ENCODE measurements at regions not wholly inside any gene's neighbourhood (a gene's known extent, or its start where the extent isn't known, plus 50 kb on each side); places are given as distances from the start of the nearest gene placed in this dataset.

DNA sequence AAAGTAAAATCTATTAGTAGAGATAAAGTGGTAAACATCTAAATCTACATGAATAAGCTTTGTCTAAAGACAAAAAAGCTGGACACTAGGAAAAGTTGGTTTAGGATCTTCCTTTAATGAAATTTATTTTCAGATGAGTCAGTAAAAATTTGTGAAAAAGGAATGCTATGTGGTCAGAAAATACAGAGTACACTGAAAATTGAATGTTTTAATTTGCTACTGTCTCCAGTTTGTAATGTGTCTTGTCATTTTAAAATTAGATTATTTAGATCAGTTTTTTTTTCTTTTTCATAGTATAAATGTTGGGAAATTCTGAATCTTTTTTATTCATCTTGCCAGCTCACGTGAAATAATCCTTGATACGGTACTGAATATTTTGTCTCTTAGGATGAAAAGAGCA lies 56.9 kb downstream of the SLITRK6 start:
- TF ChIP-seq, protein P1, sequence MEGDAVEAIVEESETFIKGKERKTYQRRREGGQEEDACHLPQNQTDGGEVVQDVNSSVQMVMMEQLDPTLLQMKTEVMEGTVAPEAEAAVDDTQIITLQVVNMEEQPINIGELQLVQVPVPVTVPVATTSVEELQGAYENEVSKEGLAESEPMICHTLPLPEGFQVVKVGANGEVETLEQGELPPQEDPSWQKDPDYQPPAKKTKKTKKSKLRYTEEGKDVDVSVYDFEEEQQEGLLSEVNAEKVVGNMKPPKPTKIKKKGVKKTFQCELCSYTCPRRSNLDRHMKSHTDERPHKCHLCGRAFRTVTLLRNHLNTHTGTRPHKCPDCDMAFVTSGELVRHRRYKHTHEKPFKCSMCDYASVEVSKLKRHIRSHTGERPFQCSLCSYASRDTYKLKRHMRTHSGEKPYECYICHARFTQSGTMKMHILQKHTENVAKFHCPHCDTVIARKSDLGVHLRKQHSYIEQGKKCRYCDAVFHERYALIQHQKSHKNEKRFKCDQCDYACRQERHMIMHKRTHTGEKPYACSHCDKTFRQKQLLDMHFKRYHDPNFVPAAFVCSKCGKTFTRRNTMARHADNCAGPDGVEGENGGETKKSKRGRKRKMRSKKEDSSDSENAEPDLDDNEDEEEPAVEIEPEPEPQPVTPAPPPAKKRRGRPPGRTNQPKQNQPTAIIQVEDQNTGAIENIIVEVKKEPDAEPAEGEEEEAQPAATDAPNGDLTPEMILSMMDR (conservative IDR thresholded peaks at IDR 0.05), result no peak
- H3K27ac ChIP-seq, result no peak overlapping the region

GRCh38 chr13:85741017-85741416 lies 58.2 kb downstream of the SLITRK6 start:
- TF ChIP-seq, protein P1 (conservative IDR thresholded peaks at IDR 0.05), result no peak
- no peak overlapping the region for H3K27ac ChIP-seq

DNA sequence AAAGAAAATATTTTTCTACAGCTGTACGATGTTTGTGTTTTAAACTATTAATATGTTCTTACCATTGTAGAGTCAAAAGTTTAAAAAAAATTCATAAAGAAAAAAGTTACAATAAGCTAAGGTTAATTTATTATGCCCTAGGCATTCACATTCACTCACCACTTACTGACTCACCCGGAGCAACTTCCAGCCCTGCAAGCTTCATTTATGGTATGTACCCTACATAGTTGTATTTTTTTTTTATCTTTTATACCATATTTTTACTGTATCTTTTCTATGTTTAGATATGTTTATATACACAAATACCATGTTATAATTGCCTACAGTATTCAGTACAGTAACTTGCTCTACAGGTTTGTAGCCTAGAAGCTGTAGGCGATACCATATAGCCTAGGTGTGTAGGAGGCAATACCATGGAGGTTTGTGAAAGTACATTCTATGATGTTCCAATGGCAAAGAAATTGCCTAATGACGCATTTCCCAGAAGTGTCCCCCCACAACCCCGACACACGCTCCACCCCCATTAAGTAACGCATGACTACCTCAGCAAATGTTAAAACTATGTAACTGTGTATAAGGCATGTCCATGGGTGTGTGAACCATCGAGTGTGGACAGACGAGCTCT lies 60.4 kb downstream of the SLITRK6 start:
- H3K27ac ChIP-seq, result no peak overlapping the region
- TF ChIP-seq, protein P1 (conservative IDR thresholded peaks at IDR 0.05), result no peak

- no peak overlapping the region for H3K27ac ChIP-seq
- TF ChIP-seq, protein P1 (conservative IDR thresholded peaks at IDR 0.05), result no peak
These were observed 61.3 kb downstream of the SLITRK6 start for GRCh38 chr13:85737952-85738351.

- TF ChIP-seq, protein P1 (conservative IDR thresholded peaks at IDR 0.05), result no peak
- no peak overlapping the region for H3K27ac ChIP-seq
These were observed 69.9 kb downstream of the SLITRK6 start for GRCh38 chr13:85729296-85729695.

DNA sequence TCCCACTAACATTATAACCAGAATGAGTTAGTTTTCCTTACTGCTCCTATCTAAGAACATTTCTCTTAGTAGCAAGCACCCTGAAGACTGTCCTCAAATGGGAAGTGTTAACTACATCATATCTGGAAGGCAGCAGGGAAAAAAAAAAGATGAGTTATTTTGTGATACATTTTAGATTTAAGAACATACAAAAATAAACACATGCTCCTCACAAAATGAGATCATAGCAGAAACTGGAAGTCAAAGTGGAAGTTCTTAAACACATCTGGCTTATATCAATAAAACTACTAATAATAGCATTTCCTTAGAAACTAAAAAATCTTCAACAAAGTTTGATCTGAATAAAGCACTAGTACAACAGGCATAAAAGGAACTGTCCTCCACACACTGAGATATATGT lies 70.4 kb downstream of the SLITRK6 start:
- TF ChIP-seq, protein P1 (conservative IDR thresholded peaks at IDR 0.05), result no peak
- no peak overlapping the region for H3K27ac ChIP-seq

GRCh38 chr13:85725433-85725832 lies 73.8 kb downstream of the SLITRK6 start:
- H3K27ac ChIP-seq, result no peak overlapping the region; the same call in 1 of the 2 replicates
- TF ChIP-seq, protein P1 (conservative IDR thresholded peaks at IDR 0.05), result no peak

All from VCaP (cell line).